ENCODE measurements at regions not wholly inside any gene's neighbourhood (a gene's known extent, or its start where the extent isn't known, plus 50 kb on each side); places are given as distances from the start of the nearest gene placed in this dataset.
A peak's percentile ranks its signal among the peaks of the same experiment; 100 is the strongest.

DNA sequence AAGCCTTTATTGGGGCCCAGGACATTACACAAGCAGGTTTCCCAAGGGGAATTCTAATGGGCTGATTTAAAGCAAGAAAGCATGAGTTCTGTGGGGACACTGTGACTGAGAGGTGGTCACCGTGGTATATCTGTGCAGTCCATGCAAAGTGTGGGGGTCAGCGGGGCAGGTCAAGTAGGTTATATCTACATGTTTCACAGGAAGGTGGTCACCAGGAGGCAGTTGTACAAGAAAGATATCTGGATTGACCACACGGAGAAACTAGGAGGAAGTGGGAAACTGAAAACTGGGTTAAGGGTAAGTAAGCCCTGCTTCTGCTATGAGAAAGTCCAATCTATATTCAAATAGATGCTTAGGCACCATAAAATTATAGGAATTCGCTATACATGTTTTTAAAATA lies 77.8 kb upstream of the CNOT2 start:
- DNase-seq: no peak

DNA sequence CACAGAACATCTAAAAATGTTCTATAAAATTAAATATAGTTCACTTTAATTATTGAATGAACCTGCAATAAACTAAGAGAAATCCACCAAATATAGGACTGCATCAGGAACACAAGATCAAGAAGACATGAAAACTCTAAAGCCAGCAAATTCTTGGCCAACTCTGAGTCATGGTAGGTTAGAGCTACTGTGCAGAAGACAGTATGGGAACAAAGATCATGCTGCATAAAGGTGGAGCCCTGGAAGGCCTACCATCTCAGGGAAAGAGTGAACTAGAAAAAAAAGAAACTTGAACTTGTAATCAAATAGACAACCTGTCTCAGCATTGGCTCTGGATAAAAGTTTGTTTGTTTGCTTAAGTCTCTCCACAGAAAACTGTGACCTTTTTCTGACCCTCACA lies 66.9 kb upstream of the CNOT2 start:
- no peak for DNase-seq

DNA sequence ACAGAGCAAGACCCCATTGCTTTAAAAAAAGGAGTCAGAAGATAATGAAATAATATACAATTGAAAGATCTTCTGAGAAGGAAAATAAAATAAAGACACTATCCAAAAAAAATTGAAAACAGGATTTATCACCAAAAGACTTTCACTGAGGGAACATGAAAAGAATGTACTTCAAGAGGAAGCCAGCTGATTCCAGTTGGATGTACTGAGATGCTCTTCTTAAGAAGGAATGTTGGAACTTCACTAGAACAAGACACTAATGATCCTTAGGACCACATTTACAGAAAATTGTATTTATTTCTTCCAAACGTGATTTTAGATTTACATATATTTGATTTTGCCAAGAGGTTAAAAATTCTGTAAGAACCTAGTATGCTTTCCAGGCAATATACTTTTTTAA lies 65.6 kb upstream of the CNOT2 start:
- no peak for DNase-seq

DNA sequence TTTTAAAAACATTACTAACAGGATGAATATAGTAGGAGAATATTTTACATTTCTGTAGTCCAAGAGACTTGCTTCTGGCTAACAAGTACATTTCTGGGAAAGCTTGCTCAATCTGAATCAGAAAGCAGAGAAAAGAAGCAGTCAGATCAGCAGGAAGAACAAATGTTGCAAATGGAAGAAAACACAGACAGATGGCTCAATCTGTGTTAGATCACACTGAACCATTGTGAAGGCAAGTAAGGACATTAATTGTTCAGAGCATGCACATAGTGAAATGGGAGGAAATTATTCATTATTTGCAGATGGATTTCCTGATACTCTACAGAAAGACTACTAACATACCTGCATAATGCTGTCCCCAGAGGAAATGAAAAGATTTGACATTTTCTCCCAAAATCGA lies 65.2 kb upstream of the CNOT2 start:
- no peak for DNase-seq

DNA sequence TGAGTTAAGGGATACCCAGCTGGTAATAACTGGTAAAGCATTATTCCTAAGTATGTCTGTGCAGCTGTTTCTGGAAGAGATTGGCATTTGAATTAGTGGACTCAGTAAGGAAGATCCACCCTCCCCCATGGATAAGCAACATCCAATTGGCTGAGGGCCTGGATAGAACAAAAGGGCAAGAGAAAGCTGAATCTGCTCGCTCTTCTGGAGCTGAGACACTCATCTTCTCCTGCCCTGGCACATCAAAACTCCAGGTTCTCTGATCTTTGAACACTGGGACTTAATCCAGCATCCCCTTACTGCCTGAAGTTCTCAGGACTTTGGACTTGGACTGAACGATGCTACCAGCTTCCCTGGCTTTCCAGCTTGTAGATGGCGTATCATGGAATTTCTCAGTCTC lies 63.1 kb upstream of the CNOT2 start:
- DNase-seq: no peak

DNA sequence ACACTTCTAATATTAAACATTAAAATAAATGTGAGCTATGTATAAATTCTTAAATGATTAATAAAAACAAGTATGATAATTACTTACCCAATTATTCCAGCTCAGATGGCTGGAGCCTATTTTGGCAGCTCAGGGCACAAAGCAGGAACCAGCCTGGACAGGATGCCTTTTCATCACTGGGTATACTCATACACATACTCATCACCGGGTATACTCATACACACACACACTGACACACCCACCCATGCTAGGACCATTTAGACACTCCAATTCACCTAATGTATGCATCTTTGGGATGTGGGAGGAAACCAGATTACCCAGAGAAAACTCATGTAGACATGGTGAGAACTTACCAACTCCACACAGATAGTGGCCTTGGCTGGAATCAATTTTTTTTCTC lies 57.9 kb upstream of the CNOT2 start:
- DNase-seq: no peak

DNA sequence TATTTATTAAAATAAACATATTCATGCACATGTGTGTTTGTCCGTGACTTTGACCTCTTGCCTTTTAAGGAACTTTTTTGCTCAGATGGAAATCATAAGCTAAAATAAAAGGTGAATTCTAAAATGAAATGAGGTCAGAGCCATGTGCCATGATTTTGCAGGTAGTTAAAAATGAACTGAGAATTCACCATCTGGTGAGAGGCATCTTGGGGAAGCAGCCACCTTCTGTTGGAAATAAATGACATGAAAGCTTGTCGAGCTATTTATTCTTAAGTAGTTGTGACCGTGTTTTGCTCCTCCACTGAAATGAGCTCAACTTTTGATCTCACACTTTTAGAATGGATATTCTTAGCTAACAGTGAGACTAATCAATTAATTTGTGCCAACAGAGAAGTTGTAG lies 56.8 kb upstream of the CNOT2 start:
- no peak for DNase-seq

DNA sequence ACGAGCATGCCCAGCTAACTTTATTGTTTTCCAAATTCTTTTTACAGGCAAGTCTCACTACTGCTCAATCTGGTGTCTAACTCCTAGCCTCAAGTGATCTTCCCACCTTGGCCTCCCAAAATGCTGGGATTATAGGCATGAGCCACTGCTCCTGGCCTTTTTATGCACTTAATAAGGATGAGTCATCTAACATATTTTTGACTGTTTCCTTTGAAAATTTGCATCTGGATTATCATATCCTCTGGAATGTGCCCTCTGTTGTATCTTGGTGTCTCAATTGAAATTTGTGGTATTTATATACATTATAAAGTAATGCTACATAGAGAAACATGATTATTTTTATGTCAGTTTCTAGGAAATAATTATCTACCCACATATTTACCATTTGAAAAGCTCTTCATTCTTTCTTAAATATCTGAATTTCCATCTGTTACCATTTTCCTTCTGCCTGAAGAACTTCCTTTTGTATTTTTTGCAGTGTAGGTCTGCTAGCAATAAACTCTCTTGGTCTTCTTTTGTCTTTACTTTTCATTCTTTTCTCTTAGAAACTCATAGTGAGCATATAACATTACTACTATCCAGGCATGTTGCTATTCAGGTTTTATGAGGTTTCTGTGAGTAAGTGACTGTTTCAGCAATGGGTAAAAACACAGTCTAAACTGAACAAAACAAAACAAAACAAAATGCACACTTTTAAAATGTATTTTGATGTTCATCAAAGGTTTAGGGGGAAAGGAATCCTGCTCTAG lies 52.8 kb upstream of the CNOT2 start:
- DNase-seq: peak; percentile 16
